Stimulated activated naive B cell treated with anti-CD40 and anti-IgM and Interleukin-4, amounts not matched to agents 10 μg/mL and 1 μg/mL and 100 μg/mL, for 72 hours (primary cell): ENCODE measurements at regions not wholly inside any gene's neighbourhood (a gene's known extent, or its start where the extent isn't known, plus 50 kb on each side); places are given as distances from the start of the nearest gene placed in this dataset.

Source experiments
- ATAC-seq, 2 donors: fragments of 150-1000 bp; cut with Tn5 transposase; replicated peaks; 2 replicates each; pipeline ENCODE4 v1.10.0; 2021; ENCODE audit warnings: moderate library complexity in 1 of 2
- DNase-seq: peaks from one replicate; pipeline ENCODE4 v3.0.0; 2021
- H3K27ac Mint-ChIP-seq: one replicate; pipeline ENCODE4 v1.8.0; 2022; ENCODE audit warnings: mild to moderate bottlenecking, mixed read lengths
- H3K27me3 Mint-ChIP-seq, 2 donors: one replicate each; pipeline ENCODE4 v1.8.0; 2022; ENCODE audit warnings: mixed read lengths in 2 of 2
- H3K36me3 Mint-ChIP-seq, 2 donors: one replicate each; pipeline ENCODE4 v1.8.0; 2022; ENCODE audit warnings: mixed read lengths in 2 of 2, mild to moderate bottlenecking in 1 of 2
- H3K4me1 Mint-ChIP-seq, 2 donors: one replicate each; pipeline ENCODE4 v1.8.0; 2022; ENCODE audit warnings: mixed read lengths in 2 of 2, mild to moderate bottlenecking in 1 of 2
- H3K4me3 Mint-ChIP-seq, 2 donors: one replicate each; pipeline ENCODE4 v1.8.0; 2022; ENCODE audit warnings: mild to moderate bottlenecking in 2 of 2, mixed read lengths in 2 of 2, moderate library complexity in 1 of 2
- H3K9me3 Mint-ChIP-seq, 2 donors: one replicate each; pipeline ENCODE4 v1.8.0; 2022; ENCODE audit warnings: mixed read lengths in 2 of 2, mild to moderate bottlenecking in 1 of 2

- Mint-ChIP-seq H3K27ac (no peak overlapping the region), H3K27me3 (no peaks in the 10 kb centered on the region), H3K9me3 (no peaks in the 10 kb centered on the region), H3K36me3 (no peaks in the 10 kb centered on the region), H3K4me3 (no peak overlapping the region), H3K4me1 (no peaks in the 10 kb centered on the region)
- ATAC-seq (no peak), DNase-seq (no peak)
Measured at GRCh38 chr7:142414135-142414534, 156.3 kb upstream of the PRSS58 start.

GRCh38 chr7:142413280-142414000, 155.6 kb upstream of the PRSS58 start:
- Mint-ChIP-seq H3K4me1 (no peaks in the 10 kb centered on the region), H3K9me3 (no peaks in the 10 kb centered on the region), H3K36me3 (no peaks in the 10 kb centered on the region), H3K27ac (no peak overlapping the region), H3K4me3 (no peak overlapping the region), H3K27me3 (no peaks in the 10 kb centered on the region)
- DNase-seq = no peak
- no peak for ATAC-seq

GRCh38 chr7:142412551-142413193, 154.8 kb upstream of the PRSS58 start:
- DNase-seq = no peak
- Mint-ChIP-seq H3K36me3 (no peaks in the 10 kb centered on the region), H3K4me1 (no peaks in the 10 kb centered on the region), H3K4me3 (no peak overlapping the region), H3K27me3 (no peaks in the 10 kb centered on the region), H3K9me3 (no peaks in the 10 kb centered on the region), H3K27ac (no peak overlapping the region)
- ATAC-seq = peak; percentile 60 to 65

- no peaks in the 10 kb centered on the region for H3K27me3 Mint-ChIP-seq
- H3K27ac Mint-ChIP-seq = no peak overlapping the region
- DNase-seq (no peak), ATAC-seq (no peak)
- H3K4me1 Mint-ChIP-seq = no peaks in the 10 kb centered on the region
- H3K4me3 Mint-ChIP-seq = no peak overlapping the region
- H3K9me3 Mint-ChIP-seq = no peaks in the 10 kb centered on the region
- H3K36me3 Mint-ChIP-seq = no peaks in the 10 kb centered on the region
Measured at GRCh38 chr7:142409471-142409870, 151.6 kb upstream of the PRSS58 start.

GRCh38 chr7:142408794-142409193, 150.9 kb upstream of the PRSS58 start:
- Mint-ChIP-seq H3K27ac (no peak overlapping the region), H3K9me3 (no peaks in the 10 kb centered on the region), H3K27me3 (no peaks in the 10 kb centered on the region), H3K36me3 (no peaks in the 10 kb centered on the region), H3K4me1 (no peaks in the 10 kb centered on the region), H3K4me3 (no peak overlapping the region)
- DNase-seq = no peak
- ATAC-seq = no peak

GRCh38 chr7:142407939-142408570, 150.2 kb upstream of the PRSS58 start:
- DNase-seq (no peak), ATAC-seq (no peak)
- Mint-ChIP-seq H3K4me3 (no peak overlapping the region), H3K9me3 (no peaks in the 10 kb centered on the region), H3K4me1 (no peaks in the 10 kb centered on the region), H3K36me3 (no peaks in the 10 kb centered on the region), H3K27me3 (no peaks in the 10 kb centered on the region), H3K27ac (no peak overlapping the region)

- Mint-ChIP-seq H3K4me3 (no peak overlapping the region), H3K27ac (no peak overlapping the region)
- DNase-seq = no peak
Measured at GRCh38 chr7:142405122-142405765, 147.4 kb upstream of the PRSS58 start.

GRCh38 chr7:142401951-142402350, 144.1 kb upstream of the PRSS58 start:
- Mint-ChIP-seq H3K4me1 (no peaks in the 10 kb centered on the region), H3K27ac (no peak overlapping the region), H3K27me3 (peaks cover 3 to 9% of the 10 kb centered on the region in 2 donors), H3K36me3 (no peaks in the 10 kb centered on the region), H3K4me3 (no peak overlapping the region), H3K9me3 (no peaks in the 10 kb centered on the region)
- DNase-seq (no peak), ATAC-seq (no peak)

More at GRCh38 chr7:142405122-142405765, 147.4 kb upstream of the PRSS58 start:
- H3K4me1 Mint-ChIP-seq = no peaks in the 10 kb centered on the region
- H3K9me3 Mint-ChIP-seq = no peaks in the 10 kb centered on the region
- H3K27me3 Mint-ChIP-seq = peaks cover 3 to 6% of the 10 kb centered on the region in 2 donors
- ATAC-seq = no peak
- H3K36me3 Mint-ChIP-seq = no peaks in the 10 kb centered on the region

- H3K4me1 Mint-ChIP-seq = no peaks in the 10 kb centered on the region
- ATAC-seq (no peak), DNase-seq (no peak)
- peaks cover 3 to 9% of the 10 kb centered on the region in 2 donors for H3K27me3 Mint-ChIP-seq
- no peaks in the 10 kb centered on the region for H3K36me3 Mint-ChIP-seq
- no peak overlapping the region for H3K27ac Mint-ChIP-seq
- no peak overlapping the region for H3K4me3 Mint-ChIP-seq
- no peaks in the 10 kb centered on the region for H3K9me3 Mint-ChIP-seq
Measured at GRCh38 chr7:142400042-142400533, 142.2 kb upstream of the PRSS58 start.

GRCh38 chr7:142391191-142391992, 133.5 kb upstream of the PRSS58 start:
- H3K36me3 Mint-ChIP-seq = no peaks in the 10 kb centered on the region
- H3K4me1 Mint-ChIP-seq = no peaks in the 10 kb centered on the region
- H3K27me3 Mint-ChIP-seq = no peaks in the 10 kb centered on the region
- no peak overlapping the region for H3K27ac Mint-ChIP-seq
- DNase-seq (no peak), ATAC-seq (peak in 1 of 2 donors; percentile 27)
- no peak overlapping the region for H3K4me3 Mint-ChIP-seq
- no peaks in the 10 kb centered on the region for H3K9me3 Mint-ChIP-seq

- Mint-ChIP-seq H3K27ac (no peak overlapping the region), H3K9me3 (no peaks in the 10 kb centered on the region), H3K36me3 (no peaks in the 10 kb centered on the region), H3K4me1 (peaks cover 3 to 5% of the 10 kb centered on the region in 2 donors), H3K27me3 (no peaks in the 10 kb centered on the region), H3K4me3 (no peak overlapping the region)
- DNase-seq = no peak
- ATAC-seq = no peak
Measured at GRCh38 chr7:142389544-142389943, 131.7 kb upstream of the PRSS58 start.

GRCh38 chr7:142385491-142386340, 127.9 kb upstream of the PRSS58 start:
- H3K27ac Mint-ChIP-seq = no peak overlapping the region
- DNase-seq = peak; percentile 17

GRCh38 chr7:142384493-142384922, 126.7 kb upstream of the PRSS58 start:
- H3K9me3 Mint-ChIP-seq = no peaks in the 10 kb centered on the region
- H3K27me3 Mint-ChIP-seq = peaks cover 0 to 13% of the 10 kb centered on the region in 2 donors
- peaks cover 12 to 16% of the 10 kb centered on the region in 2 donors for H3K4me1 Mint-ChIP-seq
- no peak overlapping the region for H3K27ac Mint-ChIP-seq
- H3K36me3 Mint-ChIP-seq = no peaks in the 10 kb centered on the region
- peak overlapping the region; percentile 15 to 39 for H3K4me3 Mint-ChIP-seq
- DNase-seq (no peak), ATAC-seq (peak; percentile 53 to 62)

More at GRCh38 chr7:142385491-142386340, 127.9 kb upstream of the PRSS58 start:
- H3K27me3 Mint-ChIP-seq = peaks cover 0 to 13% of the 10 kb centered on the region in 2 donors
- peaks cover 12 to 16% of the 10 kb centered on the region in 2 donors for H3K4me1 Mint-ChIP-seq
- H3K36me3 Mint-ChIP-seq = no peaks in the 10 kb centered on the region
- peak; percentile 70 to 71 for ATAC-seq
- no peaks in the 10 kb centered on the region for H3K9me3 Mint-ChIP-seq
- H3K4me3 Mint-ChIP-seq = no peak overlapping the region
